Effector memory CD8-positive, alpha-beta T cell (primary cell): ENCODE measurements at regions not wholly inside any gene's neighbourhood (a gene's known extent, or its start where the extent isn't known, plus 50 kb on each side); places are given as distances from the start of the nearest gene placed in this dataset.

ENCODE experiments used
- ATAC-seq: fragments of 150-1000 bp; cut with Tn5 transposase; replicated peaks from 2 replicates; pipeline ENCODE4 v1.10.0; 2021; ENCODE audit warnings: mild to moderate bottlenecking, moderate library complexity
- DNase-seq, 3 experiments: peaks; one replicate each; pipeline ENCODE4 v3.0.0; 2021
- H3K27ac Mint-ChIP-seq, 2 donors: one replicate each; pipeline ENCODE4 v1.8.0; 2022; ENCODE audit warnings: mild to moderate bottlenecking in 2 of 2, mixed read lengths in 2 of 2, moderate library complexity in 2 of 2
- H3K27me3 Mint-ChIP-seq, 2 donors: one replicate each; pipeline ENCODE4 v1.8.0; 2022; ENCODE audit warnings: mixed read lengths in 2 of 2
- H3K36me3 Mint-ChIP-seq: one replicate; pipeline ENCODE4 v1.8.0; 2022; ENCODE audit warnings: mild to moderate bottlenecking, moderate library complexity, mixed read lengths; ENCODE audit not compliant: insufficient read depth
- H3K4me1 Mint-ChIP-seq, 2 donors: one replicate each; pipeline ENCODE4 v1.8.0; 2022; ENCODE audit warnings: low read depth in 2 of 2, mixed read lengths in 2 of 2
- H3K4me3 Mint-ChIP-seq, 2 donors: one replicate each; pipeline ENCODE4 v1.8.0; 2022; ENCODE audit warnings: mild to moderate bottlenecking in 2 of 2, mixed read lengths in 2 of 2, moderate library complexity in 2 of 2
- H3K9me3 Mint-ChIP-seq, 2 donors: one replicate each; pipeline ENCODE4 v1.8.0; 2022; ENCODE audit warnings: mixed read lengths in 2 of 2

GRCh38 chr20:34163307-34163706 is 51.3 kb upstream of the EIF2S2 start:
- peaks cover 5 to 18% of the 10 kb centered on the region in 2 donors for H3K27me3 Mint-ChIP-seq
- H3K4me1 Mint-ChIP-seq, result no peaks in the 10 kb centered on the region
- H3K9me3 Mint-ChIP-seq, result no peaks in the 10 kb centered on the region
- H3K4me3 Mint-ChIP-seq, result no peak overlapping the region
- H3K36me3 Mint-ChIP-seq, result no peaks in the 10 kb centered on the region
- DNase-seq (no peak), ATAC-seq (no peak)
- H3K27ac Mint-ChIP-seq, result no peak overlapping the region

GRCh38 chr20:34164381-34164984 is 52.4 kb upstream of the EIF2S2 start:
- H3K27me3 Mint-ChIP-seq, result peaks cover 5 to 17% of the 10 kb centered on the region in 2 donors
- H3K4me3 Mint-ChIP-seq, result no peak overlapping the region
- no peak for DNase-seq
- no peaks in the 10 kb centered on the region for H3K36me3 Mint-ChIP-seq
- no peak overlapping the region for H3K27ac Mint-ChIP-seq
- H3K9me3 Mint-ChIP-seq, result no peaks in the 10 kb centered on the region
- H3K4me1 Mint-ChIP-seq, result no peaks in the 10 kb centered on the region
- ATAC-seq, result no peak

GRCh38 chr20:34165018-34165619 is 53.1 kb upstream of the EIF2S2 start:
- H3K36me3 Mint-ChIP-seq, result no peaks in the 10 kb centered on the region
- H3K4me1 Mint-ChIP-seq, result no peaks in the 10 kb centered on the region
- no peaks in the 10 kb centered on the region for H3K9me3 Mint-ChIP-seq
- no peak for ATAC-seq
- H3K27me3 Mint-ChIP-seq, result peaks cover 7 to 17% of the 10 kb centered on the region in 2 donors
- H3K4me3 Mint-ChIP-seq, result no peak overlapping the region
- no peak overlapping the region for H3K27ac Mint-ChIP-seq
- no peak for DNase-seq

- no peaks in the 10 kb centered on the region for H3K4me1 Mint-ChIP-seq
- no peak overlapping the region for H3K27ac Mint-ChIP-seq
- DNase-seq (no peak), ATAC-seq (no peak)
- no peak overlapping the region for H3K4me3 Mint-ChIP-seq
- H3K36me3 Mint-ChIP-seq, result no peaks in the 10 kb centered on the region
- H3K9me3 Mint-ChIP-seq, result no peaks in the 10 kb centered on the region
- peaks cover 12 to 17% of the 10 kb centered on the region in 2 donors for H3K27me3 Mint-ChIP-seq
Observed at GRCh38 chr20:34171640-34172039, 59.6 kb upstream of the EIF2S2 start.

- no peaks in the 10 kb centered on the region for H3K36me3 Mint-ChIP-seq
- H3K27ac Mint-ChIP-seq, result no peak overlapping the region
- H3K27me3 Mint-ChIP-seq, result peaks cover 0 to 11% of the 10 kb centered on the region in 2 donors
- DNase-seq (no peak), ATAC-seq (no peak)
- no peaks in the 10 kb centered on the region for H3K4me1 Mint-ChIP-seq
- no peak overlapping the region for H3K4me3 Mint-ChIP-seq
- no peaks in the 10 kb centered on the region for H3K9me3 Mint-ChIP-seq
Observed at GRCh38 chr20:34172926-34173325, 60.9 kb upstream of the EIF2S2 start.

- Mint-ChIP-seq H3K27me3 (peaks cover 0 to 10% of the 10 kb centered on the region in 2 donors), H3K9me3 (no peaks in the 10 kb centered on the region), H3K4me1 (no peaks in the 10 kb centered on the region), H3K4me3 (no peak overlapping the region), H3K36me3 (no peaks in the 10 kb centered on the region), H3K27ac (no peak overlapping the region)
- DNase-seq (no peak), ATAC-seq (no peak)
Observed at GRCh38 chr20:34175079-34175478, 63.0 kb upstream of the EIF2S2 start.

- no peak overlapping the region for H3K27ac Mint-ChIP-seq
- DNase-seq, result no peak
- no peaks in the 10 kb centered on the region for H3K4me1 Mint-ChIP-seq
- no peaks in the 10 kb centered on the region for H3K9me3 Mint-ChIP-seq
- H3K36me3 Mint-ChIP-seq, result no peaks in the 10 kb centered on the region
- H3K27me3 Mint-ChIP-seq, result peaks cover 0 to 2% of the 10 kb centered on the region in 2 donors
- H3K4me3 Mint-ChIP-seq, result no peak overlapping the region
- ATAC-seq, result no peak
Observed at GRCh38 chr20:34175879-34176278, 63.8 kb upstream of the EIF2S2 start.

GRCh38 chr20:34177052-34177451 is 64.2 kb upstream of the ASIP start:
- H3K4me1 Mint-ChIP-seq, result peaks cover 0 to 2% of the 10 kb centered on the region in 2 donors
- no peaks in the 10 kb centered on the region for H3K27me3 Mint-ChIP-seq
- H3K36me3 Mint-ChIP-seq, result no peaks in the 10 kb centered on the region
- DNase-seq, result no peak
- H3K27ac Mint-ChIP-seq, result no peak overlapping the region
- no peak overlapping the region for H3K4me3 Mint-ChIP-seq
- no peaks in the 10 kb centered on the region for H3K9me3 Mint-ChIP-seq
- no peak for ATAC-seq

GRCh38 chr20:34179637-34180360 is 61.4 kb upstream of the ASIP start:
- DNase-seq (no peak), ATAC-seq (no peak)
- H3K9me3 Mint-ChIP-seq, result no peaks in the 10 kb centered on the region
- no peak overlapping the region for H3K27ac Mint-ChIP-seq
- H3K4me1 Mint-ChIP-seq, result peaks cover 0 to 2% of the 10 kb centered on the region in 2 donors
- H3K36me3 Mint-ChIP-seq, result no peaks in the 10 kb centered on the region
- no peak overlapping the region for H3K4me3 Mint-ChIP-seq
- peaks cover 14 to 19% of the 10 kb centered on the region in 2 donors for H3K27me3 Mint-ChIP-seq

- Mint-ChIP-seq H3K27ac (no peak overlapping the region), H3K36me3 (no peaks in the 10 kb centered on the region), H3K9me3 (no peaks in the 10 kb centered on the region), H3K27me3 (peaks cover 22 to 26% of the 10 kb centered on the region in 2 donors), H3K4me1 (peaks cover 0 to 2% of the 10 kb centered on the region in 2 donors), H3K4me3 (no peak overlapping the region)
- DNase-seq, result no peak
- no peak for ATAC-seq
Observed at GRCh38 chr20:34180460-34181120, 60.6 kb upstream of the ASIP start.

- peaks cover 0 to 2% of the 10 kb centered on the region in 2 donors for H3K4me1 Mint-ChIP-seq
- H3K9me3 Mint-ChIP-seq, result no peaks in the 10 kb centered on the region
- H3K36me3 Mint-ChIP-seq, result no peaks in the 10 kb centered on the region
- H3K27me3 Mint-ChIP-seq, result peaks cover 31 to 35% of the 10 kb centered on the region in 2 donors
- DNase-seq, result no peak
- ATAC-seq, result no peak
- no peak overlapping the region for H3K4me3 Mint-ChIP-seq
- H3K27ac Mint-ChIP-seq, result no peak overlapping the region
Observed at GRCh38 chr20:34181484-34181883, 59.7 kb upstream of the ASIP start.

- DNase-seq, result no peak
- no peak for ATAC-seq
- no peaks in the 10 kb centered on the region for H3K36me3 Mint-ChIP-seq
- H3K27ac Mint-ChIP-seq, result no peak overlapping the region
- no peak overlapping the region for H3K4me3 Mint-ChIP-seq
- peaks cover 50 to 68% of the 10 kb centered on the region in 2 donors for H3K27me3 Mint-ChIP-seq
- no peaks in the 10 kb centered on the region for H3K9me3 Mint-ChIP-seq
- H3K4me1 Mint-ChIP-seq, result peaks cover 0 to 2% of the 10 kb centered on the region in 2 donors
Observed at GRCh38 chr20:34185766-34186620, 55.2 kb upstream of the ASIP start.
